T-helper 1 cell treated with Interleukin-12 subunit alpha and Interleukin-12 subunit beta and Interleukin-4 antibody, amounts not matched to agents 30 ng/mL and 1 ng/mL, for 36 hours (primary cell): ENCODE measurements at regions not wholly inside any gene's neighbourhood (a gene's known extent, or its start where the extent isn't known, plus 50 kb on each side); places are given as distances from the start of the nearest gene placed in this dataset.

ENCODE experiments used
- intact Hi-C: fragments of 100-400 bp; cut with micrococcal nuclease; formaldehyde crosslinking; loops from one replicate; pipeline ENCODE4 v1.15.1; 2024

DNA sequence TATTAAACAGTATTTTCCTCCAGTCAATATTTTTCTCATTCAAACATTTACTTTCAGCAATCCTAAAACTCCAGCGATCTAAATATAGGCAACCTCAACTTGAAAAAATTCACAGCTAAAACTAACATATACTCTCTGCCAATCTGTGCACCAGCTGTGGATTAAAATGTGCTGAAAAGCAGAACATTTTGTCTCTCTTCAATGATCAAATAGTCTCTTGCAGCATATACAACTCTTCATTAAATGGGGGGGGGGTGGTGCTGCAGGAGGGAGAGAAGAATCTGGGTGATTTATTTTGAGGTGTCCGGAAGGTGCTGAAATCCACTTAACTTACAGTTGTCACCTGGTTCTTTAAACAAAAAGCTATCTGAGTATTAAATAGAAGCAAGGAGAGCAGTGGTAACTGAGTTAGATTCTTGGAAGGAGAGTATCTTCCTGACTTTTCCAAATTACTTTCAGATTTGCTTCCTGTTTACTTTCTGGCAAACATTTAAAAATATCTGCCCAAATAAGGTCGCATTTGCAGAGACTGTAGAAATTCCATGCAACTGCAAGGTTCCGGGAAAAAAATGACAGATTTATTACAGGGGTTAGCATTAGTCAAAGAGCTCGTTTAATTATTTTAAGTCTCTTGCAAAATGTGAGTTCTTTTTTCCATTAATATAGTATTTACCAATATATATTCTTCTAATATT is 904.7 kb upstream of the ACVR2A start:
- intact Hi-C loops = no loop called here

- intact Hi-C loops = no loop called here
Measured at GRCh38 chr2:146934921-146935320, 909.9 kb upstream of the ACVR2A start.

DNA sequence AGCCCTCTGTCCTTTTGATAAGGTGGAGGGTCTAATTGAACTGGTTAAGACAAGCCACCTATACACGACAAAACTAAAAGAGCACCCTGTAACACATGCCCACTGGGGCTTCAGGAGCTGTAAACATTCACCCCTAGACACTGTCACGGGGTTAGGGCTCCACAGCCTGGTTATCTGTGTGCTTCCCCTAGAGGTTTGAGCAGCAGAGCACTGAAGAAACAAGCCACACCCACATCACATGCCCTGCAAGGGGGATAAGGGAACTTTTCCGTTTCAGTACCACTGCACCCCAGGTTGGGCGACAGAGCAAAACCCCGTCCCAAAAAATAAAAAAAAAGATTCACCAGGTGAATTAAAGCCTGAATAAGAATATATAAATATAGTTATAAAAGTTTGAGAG is 913.7 kb upstream of the ACVR2A start:
- intact Hi-C loops = no loop called here

DNA sequence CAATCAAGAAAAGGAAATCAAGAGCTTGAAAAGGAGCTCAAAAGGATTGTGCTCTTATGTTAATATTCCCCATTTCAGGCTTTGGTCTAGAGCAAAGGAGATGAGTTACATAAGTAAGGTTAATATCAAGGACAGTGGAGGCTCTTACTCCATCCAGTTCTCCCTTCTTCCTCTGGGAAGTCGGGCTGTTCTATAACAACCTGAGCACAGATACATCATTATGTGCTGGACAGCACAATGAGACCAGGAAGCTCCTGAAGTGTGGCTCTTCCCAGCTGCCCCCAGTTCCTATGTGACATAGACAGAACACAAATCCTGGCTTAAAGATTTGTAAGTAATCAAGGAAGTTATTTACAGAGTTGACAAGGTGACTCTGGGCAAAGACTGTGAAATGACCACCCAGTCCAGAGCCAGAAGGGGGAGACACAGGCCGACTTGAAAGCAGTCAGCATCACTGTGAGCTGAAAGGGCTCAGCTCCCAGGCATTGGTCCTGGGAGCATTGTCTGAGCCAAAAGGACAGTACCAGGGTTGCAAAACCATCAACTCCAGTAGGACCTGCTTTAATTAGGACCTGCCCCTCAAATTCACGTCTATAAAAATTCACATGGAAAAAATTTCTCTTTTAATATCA is 917.6 kb upstream of the ACVR2A start:
- intact Hi-C loops = loop anchor here (1.0 kb wide), 1 partner anchor 984 kb away; no protein-coding TSS in a partner anchor

- intact Hi-C loops = no loop called here
Measured at GRCh38 chr2:146918280-146918679, 926.5 kb upstream of the ACVR2A start.

- intact Hi-C loops = no loop called here
Measured at GRCh38 chr2:146917431-146918042, 927.3 kb upstream of the ACVR2A start.

DNA sequence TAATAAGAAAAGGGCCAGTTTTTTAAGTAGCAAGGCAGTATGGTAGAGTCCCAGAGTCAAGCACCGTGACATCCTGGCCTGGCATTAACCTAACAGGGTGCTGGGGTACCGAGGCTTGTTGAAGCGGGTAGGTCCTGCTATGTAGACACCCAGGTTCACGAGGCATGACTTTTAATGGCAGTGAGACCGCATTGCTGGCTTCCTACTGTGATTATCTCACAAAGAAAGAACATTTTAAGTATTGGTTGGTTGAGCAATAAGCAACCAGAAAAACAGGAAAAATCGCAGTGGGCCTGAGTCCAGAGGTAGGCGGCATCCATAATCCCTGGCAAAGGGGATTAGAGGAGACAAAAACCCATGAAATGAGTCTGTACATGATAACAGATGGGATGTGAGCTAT is 927.9 kb upstream of the ACVR2A start:
- intact Hi-C loops = no loop called here

GRCh38 chr2:146913476-146913875 is 931.4 kb upstream of the ACVR2A start:
- intact Hi-C loops = no loop called here

DNA sequence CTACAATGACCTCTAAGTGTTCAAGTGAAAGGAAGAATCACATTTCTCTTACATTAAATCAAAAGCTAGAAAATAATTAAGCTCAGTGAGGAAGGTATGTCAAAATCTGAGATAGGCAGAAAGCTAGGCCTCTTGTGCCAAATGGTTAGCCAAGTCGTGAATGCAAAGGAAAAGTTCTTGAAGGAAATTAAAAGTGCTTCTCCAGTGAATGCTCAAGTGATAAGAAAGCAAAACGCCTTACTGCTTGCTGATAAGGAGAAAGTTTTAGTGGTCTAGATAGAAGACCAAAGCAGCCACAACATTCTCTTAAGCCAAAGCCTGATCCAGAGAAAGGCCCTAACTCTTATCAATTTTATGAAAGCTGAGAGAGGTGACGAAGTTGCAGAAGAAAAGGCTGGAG is 932.3 kb upstream of the ACVR2A start:
- intact Hi-C loops = no loop called here

DNA sequence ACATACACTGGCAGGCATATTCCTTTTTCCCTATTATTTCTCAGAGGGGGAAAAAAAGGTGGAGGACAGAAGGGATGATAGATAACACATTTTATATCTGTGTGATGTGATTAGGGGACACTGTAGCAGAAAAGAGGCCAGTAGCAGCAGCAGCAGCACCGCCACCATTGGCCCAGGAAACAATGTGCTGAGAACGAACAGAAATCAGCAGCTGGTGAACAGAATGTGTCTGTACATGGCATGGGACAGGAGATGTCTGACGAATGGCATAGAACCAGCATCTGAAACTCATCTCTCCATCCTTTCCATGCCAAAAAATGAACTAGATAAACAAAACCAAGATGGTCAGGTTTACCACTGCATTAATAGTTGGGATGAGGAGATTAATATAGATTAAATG is 936.1 kb upstream of the ACVR2A start:
- intact Hi-C loops = no loop called here

- intact Hi-C loops = no loop called here
Measured at GRCh38 chr2:146898083-146898482, 946.7 kb upstream of the ACVR2A start.

GRCh38 chr2:146894514-146894913 is 950.3 kb upstream of the ACVR2A start:
- intact Hi-C loops = no loop called here

- intact Hi-C loops = no loop called here
Measured at GRCh38 chr2:146893500-146894041, 951.3 kb upstream of the ACVR2A start.

- intact Hi-C loops = no loop called here
Measured at GRCh38 chr2:146890491-146890890, 954.3 kb upstream of the ACVR2A start.

DNA sequence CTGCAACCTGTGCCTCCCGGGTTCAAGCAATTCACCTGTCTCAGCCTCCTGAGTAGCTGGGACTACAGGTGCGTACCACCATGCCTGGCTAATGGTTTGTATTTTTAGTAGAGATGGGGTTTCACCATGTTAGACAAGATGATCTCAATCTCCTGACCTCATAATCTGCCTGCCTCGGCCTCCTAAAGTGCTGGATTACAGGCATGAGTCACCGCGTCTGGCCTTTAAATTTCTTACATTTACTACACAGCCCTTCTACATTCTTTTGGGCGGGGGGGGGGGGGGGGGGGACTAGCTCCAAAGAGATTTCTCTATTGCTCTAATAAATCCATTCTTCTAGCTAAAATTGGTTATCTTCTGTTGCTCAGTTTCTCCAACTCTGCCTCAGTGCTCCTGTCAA is 964.9 kb upstream of the ACVR2A start:
- intact Hi-C loops = no loop called here

GRCh38 chr2:146874260-146874658 is 970.6 kb upstream of the ACVR2A start:
- intact Hi-C loops = no loop called here

DNA sequence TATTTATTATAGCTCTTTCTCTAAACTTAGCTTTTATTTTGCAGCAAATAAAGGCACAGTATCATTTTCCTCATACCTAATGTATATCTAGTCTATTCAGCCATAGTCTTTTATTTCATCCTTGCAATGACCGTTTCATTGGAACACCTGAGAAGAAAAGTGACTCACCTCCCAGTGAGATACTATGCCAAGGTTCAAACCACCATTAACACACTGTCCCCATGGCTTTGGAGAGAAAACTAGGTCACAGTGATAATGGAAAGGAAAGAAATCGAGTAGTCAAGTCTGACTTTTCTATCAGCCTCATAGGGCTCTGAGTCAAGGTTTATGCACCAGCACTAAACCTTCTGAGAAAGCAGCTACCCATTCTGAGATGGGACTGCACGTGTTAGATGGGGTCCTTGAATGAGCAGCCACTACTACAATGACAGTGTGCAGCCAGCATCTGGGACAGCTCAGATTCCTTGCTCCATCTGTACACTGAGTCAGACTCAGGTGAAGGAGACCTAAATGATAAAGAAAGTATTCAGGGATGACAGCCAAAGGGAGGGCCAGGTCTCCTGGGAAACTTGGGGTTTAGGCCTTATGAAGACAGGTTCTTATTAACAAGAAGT is 971.1 kb upstream of the ACVR2A start:
- intact Hi-C loops = no loop called here

DNA sequence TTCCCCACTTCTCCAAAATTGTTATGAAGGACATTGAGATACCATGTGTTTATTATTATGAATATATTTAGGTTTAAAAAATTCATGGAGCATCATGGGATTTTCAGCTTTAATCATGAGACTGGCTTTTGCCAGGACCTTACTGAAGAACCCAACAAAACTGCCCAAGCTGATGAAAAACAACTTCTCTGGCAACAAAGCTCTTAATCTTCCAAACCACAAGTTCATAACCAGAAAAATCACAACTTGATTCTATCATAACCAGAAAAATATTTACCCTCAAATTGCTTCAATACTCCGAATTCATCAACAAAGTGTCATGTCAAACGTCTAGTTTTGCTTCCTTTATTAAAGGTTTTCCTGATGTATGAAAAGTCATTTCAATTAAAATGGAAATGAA is 971.8 kb upstream of the ACVR2A start:
- intact Hi-C loops = no loop called here

- intact Hi-C loops = no loop called here
Measured at GRCh38 chr2:146870691-146871090, 974.1 kb upstream of the ACVR2A start.

GRCh38 chr2:146869328-146869727 is 975.5 kb upstream of the ACVR2A start:
- intact Hi-C loops = no loop called here

DNA sequence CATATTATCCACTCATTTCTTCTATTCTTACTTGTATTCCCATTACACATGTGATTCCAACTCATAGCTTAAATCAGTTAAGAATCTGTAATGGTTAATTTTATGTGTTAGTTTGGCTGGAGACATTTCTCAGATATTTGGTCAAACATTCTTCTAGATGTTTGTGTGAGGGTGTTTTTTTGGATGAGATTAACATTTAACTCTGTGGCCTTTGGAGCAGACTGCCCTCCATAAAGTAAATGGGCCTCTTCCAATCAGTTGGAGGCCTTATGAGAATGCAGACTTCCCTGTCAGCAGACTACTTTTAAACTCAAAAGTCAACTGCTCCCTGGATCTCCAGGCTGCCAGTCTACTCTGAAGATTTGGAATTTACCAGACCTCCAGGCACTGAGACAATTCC is 976.8 kb upstream of the ACVR2A start:
- intact Hi-C loops = no loop called here

DNA sequence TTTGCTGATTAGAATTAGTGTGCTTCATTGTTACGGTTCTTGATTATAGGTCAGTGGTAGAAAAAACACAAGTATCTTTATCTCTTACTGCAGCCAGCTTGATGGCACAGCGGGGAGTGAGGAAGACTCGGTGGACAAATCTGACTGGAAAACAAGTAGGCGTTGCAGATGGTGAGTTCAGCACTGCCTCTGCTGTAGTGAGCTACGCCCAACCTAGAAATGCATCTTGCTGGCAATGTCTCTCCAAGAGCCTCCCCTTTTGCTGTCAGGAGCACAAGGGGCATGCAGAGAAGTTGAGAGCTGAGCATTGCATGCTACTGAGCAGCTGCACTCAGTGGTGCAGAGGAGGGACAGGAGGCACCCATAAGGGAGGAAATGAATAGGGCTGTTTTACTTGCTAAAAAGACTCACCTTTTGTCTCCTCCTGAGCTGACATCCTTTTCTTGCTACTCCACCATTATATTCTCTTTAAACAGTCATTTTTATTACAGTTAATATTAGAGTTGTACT is 977.3 kb upstream of the ACVR2A start:
- intact Hi-C loops = no loop called here
